ENCODE measurements at regions not wholly inside any gene's neighbourhood (a gene's known extent, or its start where the extent isn't known, plus 50 kb on each side); places are given as distances from the start of the nearest gene placed in this dataset.

GRCh38 chr19:5235458-5236219 lies 105.0 kb downstream of the PTPRS start:
- DNase-seq (ENCODE audit: low spot score) = no peak

DNA sequence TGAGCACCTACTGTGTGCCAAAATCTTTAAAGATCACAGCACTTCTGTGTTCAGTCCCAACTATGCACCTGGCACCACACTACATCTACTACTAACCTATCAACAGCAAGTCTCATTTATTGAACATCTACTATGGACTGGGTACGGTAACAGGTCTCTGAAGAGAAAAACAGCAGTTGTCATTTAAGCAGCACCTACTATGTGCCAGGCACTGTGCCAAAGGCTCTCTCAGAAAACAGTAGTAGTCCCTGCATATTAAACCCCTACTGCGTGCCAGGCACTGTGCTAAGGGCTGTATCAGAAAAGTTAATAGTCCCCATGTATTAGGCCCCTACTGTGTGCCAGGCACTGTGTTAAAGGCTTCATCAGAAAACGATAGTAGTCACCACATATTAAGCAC lies 106.2 kb downstream of the PTPRS start:
- no peak for DNase-seq (ENCODE audit: low spot score)

DNA sequence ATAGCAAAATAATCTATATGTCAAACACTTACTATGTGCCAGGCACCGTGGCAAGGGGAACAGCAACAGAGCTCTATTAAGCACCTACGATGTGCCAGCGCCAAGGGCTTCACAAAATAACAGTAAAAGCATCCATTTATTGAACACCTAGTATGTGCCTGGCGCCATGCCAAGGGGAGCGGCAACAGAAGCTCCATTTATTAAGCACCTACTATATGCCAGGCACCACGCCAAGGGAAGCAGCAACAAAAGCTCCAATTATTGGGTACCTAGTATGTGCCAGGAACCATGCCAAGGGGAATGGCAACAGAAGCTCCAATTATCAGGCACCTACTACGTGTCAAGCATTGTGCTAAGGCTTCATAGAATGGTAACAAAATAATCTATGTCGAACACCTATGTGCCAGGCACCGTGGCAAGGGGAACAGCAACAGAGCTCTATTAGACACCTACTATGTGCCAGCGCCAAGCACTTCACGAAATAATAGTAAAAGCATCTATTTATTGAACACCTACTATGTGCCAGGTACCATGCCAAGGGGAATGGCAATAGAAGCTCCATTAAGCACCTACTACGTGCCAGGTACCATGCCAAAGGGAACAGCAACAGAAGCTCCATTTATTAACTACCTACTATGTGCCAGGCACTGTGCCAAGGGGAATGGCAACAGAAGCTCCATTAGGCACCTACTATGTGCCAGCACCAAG lies 107.7 kb downstream of the PTPRS start:
- DNase-seq (ENCODE audit: low spot score) = no peak

DNA sequence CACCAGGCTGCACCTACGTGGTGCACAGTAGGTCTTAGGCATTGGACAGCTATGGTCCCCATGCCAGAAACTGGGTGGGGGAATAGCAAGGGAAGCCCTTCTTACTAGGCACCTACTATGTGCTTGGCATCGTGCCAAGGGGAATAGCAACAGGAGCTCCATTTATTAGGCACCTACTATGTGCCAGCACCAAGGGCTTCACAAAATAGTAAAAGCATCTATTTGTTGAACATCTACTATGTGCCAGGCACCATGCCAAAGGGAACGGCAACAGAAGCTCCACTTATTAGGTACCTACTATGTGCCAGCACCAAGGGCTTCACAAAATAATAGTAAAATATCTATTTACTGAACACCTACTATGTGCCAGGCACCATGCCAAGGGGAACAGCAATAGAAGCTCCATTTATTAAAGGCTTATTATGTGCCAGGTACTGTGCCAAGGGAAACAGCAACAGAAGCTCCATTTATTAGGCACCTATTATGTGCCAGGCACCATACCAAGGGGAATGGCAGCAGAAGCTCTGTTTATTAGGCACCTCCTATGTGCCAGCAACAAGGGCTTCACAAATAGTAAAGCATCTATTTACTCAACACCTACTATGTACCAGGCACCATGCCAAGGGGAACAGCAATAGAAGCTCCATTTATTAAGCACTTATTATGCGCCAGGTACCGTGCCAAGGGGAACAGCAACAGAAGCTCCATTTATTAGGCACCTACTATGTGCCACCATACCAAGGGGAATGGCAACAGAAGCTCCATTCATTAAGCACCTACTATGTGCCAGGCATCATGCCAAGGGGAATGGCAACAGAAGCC lies 108.5 kb downstream of the PTPRS start:
- DNase-seq (ENCODE audit: low spot score) = no peak

- DNase-seq (ENCODE audit: low spot score) = no peak
These were observed 109.7 kb downstream of the PTPRS start for GRCh38 chr19:5230730-5231555.

DNA sequence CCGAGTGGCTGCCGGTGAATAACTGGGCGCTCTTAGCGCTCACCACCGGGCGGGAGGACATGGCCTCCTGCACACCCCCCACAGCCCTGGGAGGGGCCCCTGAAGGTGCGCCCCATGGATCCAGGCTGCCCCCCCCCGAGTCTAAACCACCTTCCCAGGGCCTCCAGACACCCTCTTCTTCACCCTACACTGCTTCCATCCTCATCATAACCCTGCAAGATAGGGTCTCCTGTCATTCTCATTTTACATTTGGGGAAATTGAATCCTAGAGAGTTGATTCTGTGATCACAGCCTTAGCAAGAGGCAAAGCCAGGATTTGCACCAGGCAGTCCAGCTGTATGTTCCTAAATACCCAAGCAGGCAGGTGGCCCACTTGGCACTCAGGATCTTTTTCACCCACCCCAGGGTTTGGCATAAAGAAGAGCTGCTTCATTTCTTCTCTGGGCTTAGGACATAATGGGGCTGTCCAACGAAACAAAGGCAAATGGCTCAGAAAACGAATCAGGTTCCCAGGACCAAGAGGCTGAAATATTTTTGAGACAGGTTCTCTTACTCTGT lies 110.8 kb downstream of the PTPRS start:
- DNase-seq (ENCODE audit: low spot score) = no peak

- DNase-seq (ENCODE audit: low spot score) = no peak
These were observed 111.5 kb downstream of the PTPRS start for GRCh38 chr19:5228932-5229777.

DNA sequence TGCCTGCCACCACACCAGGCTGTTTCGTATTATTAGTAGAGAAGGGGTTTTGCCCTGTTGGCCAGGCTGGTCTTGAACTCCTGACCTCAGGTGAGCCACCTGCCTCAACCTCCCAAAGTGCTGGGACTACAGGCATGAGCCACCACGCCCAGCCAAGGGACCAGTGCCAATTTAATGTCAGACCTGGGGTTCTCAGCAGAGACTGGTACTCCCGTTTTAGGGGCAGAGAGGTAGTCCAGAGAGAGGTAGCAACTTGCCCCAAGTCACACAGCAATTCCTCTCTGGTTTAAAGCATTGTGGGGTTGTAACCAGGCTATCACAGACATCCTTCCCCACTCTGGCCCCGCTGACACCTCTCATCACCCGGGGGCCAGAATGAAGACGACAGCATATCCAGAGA lies 112.1 kb downstream of the PTPRS start:
- DNase-seq (ENCODE audit: low spot score) = no peak

DNA sequence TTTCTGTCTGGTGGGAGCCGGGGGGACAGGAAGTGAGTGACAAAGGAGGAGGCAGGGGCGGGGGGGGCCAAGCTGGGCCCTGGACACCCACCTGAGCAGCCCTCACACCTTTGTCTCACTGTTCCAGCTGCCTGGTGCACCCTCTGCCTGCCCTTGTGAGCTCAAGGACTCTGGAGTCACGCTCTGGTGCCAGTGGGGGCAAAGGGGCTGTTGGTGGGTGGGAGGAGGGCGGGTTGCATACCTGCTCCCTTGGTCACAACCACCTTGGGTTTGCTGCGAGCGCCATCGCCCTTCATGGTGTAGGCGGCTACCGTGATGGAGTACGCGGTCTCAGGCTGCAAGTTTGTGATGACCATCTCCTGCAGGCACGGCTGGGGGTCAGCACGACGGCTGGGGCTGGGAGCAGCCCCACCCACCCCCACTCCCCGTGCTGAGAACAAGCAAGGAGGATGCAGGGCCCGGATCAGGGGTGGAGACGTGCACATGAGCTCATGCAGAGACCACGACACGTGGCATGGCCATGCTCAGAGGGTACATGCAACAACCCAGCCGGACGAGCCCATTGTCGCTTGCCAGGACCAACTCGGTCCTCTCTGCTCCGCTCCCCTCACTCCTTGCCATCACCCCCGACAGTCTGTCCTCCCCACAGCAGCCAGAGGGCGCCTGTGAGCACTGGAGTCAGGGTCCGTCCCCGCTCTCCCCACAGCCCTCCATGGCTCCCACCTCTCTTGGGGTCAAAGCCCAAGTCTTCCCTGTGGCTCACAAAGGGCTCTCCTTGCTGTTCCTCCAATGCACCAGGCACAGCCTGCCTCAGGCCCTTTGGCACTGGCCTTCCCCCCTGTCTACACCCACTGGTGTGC lies 114.9 kb downstream of the PTPRS start:
- DNase-seq (ENCODE audit: low spot score) = no peak

DNA sequence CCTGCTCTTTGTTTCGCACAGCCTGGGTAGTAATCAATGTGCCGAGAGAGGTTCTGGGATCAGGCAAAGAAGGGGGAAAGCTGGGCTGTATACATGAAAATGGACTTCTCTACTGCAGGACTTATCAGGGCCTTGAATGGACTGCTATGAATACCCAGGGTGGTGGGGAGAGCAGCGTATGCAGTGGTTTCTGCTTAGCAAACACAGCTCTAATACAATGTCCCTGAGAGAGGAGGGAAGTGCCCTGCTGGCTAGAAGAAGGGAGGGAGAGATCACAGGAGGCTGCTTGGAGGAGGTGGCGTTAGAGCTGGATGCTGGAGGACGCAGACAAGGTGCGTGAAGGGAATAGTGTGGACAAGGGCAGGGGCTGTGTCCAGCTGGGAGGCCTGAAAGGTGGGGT lies 116.1 kb downstream of the PTPRS start:
- no peak for DNase-seq (ENCODE audit: low spot score)

DNA sequence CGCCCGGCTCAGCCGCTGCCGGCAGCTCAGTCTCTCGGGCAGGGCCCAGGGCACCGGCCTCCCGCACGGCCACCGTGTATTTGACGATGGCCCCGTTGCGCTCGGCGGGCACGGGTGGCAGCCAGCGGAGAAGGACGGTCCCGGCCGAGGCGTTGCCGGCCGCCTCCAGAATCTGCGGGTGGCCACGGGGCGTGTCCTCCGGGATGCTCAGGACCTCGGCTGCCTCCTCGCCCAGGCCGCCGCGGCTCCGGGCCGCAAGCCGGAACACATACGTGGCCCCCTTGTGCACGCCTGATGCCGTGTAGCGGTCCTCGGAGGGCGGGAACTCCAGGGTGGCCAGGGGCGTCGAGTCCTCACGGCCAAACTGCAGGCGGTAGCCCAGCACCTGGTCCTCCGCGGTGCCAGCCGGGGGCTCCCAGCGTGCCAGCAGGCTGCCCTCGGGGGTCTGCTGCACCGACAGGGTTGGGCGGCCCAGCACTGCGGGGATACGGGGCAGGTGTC lies 117.7 kb downstream of the PTPRS start:
- DNase-seq (ENCODE audit: low spot score) = no peak

DNA sequence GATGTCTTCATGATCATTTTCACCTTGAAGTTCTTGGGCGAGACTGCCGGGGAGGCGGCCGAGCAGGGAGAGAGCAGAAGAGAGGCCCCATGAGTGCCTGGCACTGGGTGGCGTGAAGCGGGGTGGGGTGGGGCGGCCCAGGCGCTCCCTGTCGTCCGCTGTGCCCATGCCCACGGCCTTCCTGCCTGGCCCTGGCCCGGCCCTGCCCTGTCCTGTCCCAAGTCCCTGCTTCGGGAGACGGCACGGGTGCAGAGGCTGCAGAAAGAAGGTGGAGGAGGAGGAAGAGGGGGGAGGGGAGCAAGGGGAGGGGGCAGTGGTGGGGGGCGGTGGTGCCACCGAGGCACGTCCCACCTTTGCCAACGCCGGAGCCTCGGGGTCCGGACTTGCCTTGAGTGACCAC lies 118.4 kb downstream of the PTPRS start:
- no peak for DNase-seq (ENCODE audit: low spot score)

- no peak for DNase-seq (ENCODE audit: low spot score)
These were observed 119.7 kb downstream of the PTPRS start for GRCh38 chr19:5220866-5221265.

DNA sequence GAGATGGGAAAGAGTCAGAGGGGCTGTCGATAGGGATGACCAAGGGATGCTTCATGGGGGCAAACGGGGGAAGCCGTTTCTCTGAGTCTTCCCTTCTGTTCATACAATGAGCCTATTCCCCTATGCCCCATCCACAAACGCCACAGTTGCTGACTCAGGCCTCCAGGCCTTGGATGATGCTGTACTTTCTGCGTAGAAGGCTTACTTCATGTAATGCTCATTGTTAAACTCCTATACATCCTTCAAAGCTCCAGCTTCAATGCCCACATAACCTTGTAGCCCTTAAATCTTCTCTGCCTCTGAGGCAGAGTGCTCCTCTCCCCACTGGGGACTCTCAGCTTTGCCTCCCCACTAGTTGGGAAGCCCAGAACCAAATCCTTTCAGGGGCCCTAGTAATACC lies 120.3 kb downstream of the PTPRS start:
- DNase-seq (ENCODE audit: low spot score) = no peak

DNA sequence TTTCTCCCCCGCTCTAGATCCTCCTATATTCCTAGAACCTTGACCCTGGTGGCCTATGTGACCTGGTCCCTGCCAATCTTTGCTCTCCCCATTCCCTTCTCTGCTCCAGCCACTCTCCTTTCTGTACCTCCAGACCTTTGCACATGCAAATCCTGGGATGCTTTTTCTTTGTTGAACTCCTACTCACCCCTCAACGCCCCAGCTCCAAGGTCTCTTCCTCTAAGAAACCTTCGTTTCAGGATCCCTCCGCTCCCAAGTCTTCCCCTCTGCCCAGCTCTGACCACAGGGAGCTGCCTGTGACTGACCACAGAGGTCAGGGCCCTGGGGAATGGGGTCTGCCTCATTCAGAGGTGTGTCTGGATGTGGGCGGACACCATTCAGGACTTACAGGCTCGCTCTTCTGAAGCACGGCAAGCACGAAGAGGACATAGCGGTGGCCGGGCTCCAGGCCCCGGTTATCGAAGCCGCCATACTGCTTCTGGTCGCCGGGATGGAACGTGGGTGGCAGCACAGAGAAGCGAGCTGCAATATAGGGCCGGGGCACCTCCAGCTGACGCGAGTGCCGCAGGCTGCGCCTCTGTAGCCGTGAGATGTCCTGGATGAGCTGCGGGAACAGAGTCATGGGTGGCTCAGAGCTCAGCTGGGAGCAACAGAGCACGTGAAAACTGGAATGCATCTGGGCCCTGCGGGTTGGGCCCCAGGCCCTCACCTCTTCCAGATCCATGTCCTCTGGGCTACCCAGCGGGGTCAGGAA lies 120.9 kb downstream of the PTPRS start:
- no peak for DNase-seq (ENCODE audit: low spot score)

DNA sequence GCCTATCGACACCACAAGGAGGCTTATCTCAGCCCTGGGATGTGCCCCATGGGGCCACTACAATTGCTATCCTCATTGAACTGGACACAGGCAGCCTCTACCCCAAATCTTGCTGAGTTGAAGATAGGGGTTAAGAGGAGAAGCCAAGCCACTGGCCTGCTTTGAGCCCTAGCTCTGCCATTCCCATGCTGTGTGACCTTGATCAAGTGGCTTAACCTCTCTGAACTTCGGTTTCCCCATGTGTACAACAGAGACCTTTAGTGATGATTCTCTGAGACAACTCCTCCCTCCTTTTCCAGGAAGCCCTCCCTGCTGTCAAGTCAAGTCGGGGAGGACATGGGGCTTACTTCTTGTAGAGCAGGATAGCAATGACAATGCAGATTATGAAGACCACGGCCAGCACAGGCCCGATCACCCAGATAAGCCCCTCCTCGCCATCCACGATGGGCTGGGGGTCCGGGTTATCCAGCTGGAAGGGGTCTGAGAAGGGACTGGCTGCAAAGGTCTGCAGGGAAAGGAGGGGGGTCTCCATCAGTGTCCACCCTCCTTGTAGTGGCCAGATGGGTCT lies 121.6 kb downstream of the PTPRS start:
- no peak for DNase-seq (ENCODE audit: low spot score)

- no peak for DNase-seq (ENCODE audit: low spot score)
These were observed 122.3 kb downstream of the PTPRS start for GRCh38 chr19:5218255-5218855.

DNA sequence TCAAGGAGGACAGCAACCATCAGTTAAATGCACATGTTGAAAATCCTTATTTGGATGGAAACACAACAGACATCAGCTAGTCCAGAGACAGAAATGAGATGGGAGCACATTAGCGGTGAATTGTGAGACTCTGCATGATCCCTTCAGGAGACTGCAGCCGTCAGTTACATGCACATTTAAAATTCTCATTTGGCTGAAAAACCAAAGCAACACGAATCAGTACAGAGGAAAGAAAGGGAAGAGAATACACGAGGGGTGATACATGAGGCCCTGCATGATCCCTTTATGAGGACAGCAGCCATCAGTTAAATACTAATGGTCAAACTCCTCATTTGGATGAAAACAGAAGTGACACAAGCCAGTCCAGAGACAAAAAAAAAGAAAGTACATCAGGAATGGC lies 123.4 kb downstream of the PTPRS start:
- no peak for DNase-seq (ENCODE audit: low spot score)

Data from AG08396 (cell line).